CD4-positive, alpha-beta T cell treated with Interleukin-15 for 1 hour (primary cell): ENCODE measurements at regions not wholly inside any gene's neighbourhood (a gene's known extent, or its start where the extent isn't known, plus 50 kb on each side); places are given as distances from the start of the nearest gene placed in this dataset.

Source experiments
- DNase-seq: peaks from one replicate; pipeline ENCODE4 v3.0.0-alpha.2; 2020

DNA sequence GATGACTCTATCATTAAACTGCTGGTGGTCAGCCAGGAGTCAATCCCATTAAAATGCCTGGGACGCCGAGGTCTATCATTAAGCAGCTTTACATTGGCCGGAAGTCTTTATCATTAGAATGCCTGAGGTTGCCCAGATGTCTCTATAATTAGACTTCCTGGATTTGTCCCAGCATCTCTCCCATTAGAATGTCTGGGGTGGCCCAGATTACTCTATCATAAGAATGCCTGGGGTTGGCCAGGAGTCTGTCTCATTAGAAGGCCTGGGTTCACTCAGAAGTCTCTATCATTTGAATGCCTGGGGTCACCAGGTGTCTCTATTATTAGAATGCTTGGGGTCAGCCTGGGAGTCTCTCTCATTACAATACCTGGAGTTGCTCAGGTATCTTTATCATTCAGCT is 2227.2 kb downstream of the TP53TG3F start:
- DNase-seq: no peak

DNA sequence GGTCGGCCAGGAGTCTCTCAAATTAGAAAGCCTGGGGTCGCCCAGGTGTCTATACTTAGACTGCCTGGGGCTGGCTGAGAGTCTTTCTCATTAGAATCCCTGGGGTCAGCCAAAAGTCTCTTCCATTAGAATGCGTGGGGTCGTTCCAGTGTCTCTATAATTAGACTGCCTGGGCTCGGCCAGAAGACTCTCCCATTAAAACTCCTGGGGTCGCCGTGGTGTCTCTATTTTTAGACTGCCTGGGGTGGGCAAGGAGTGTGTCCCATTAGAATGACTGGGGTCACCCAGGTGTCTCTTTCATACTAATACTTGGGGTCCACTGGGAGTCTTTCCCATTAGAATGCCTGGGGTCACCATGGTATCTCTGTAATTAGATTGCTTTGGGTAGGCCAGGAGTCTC is 2227.7 kb downstream of the TP53TG3F start:
- DNase-seq: no peak

DNA sequence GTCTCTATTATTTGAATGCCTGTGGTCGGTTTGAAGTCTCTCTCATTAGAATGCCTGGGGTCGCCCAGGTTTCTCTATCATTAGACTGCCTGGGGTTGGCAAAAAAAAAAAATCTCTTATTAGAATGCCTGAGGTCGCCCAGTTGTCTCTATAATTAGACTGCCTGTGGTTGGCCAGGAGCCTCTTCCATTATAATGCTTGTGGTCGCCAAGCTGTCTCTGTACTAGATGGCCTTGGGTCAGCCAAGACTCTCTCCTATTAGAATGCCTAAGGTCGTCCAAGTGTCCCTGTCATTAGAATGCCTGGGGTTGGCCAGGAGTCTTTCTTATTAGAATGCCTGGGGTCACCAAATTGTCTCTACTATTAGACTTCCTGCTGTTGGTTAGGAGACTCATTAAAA is 2228.4 kb downstream of the TP53TG3F start:
- no peak for DNase-seq

DNA sequence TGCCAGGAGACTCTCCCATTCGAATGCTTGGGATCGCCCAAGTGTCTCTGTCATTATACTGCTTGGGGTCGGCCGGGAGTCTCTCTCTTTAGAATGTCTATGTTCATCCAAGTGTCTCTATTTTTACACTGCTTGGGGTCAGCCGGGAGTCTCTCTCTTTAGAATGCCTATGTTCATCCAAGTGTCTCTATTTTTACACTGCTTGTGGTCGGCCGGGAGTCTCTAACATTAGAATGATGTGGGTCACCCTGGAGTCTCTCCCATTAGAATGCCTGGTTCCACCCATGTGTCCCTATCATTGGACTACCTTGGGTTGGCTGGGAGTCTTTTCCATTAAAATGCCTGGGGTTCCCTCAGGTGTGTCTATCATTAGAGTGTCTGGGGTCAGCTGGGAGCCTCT is 2230.4 kb downstream of the TP53TG3F start:
- DNase-seq: no peak

DNA sequence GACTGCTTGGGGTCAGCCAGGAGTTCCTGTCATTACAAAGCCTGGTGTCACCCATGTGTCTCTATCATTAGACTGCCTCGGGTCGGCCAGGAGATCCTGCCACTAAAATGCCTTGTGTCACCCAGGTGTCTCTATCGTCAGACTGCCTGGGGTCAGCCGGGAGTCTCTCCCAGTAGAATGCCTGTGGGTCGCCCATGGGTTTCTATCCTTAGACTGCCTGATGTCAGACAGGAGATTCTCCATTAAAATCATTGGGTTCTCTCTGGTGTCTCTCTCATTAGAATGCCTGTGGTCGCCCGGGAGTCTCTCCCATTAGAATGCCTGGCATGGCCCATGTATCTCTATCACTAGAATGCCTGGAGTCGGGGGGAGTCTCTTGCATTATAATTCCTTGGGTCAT is 2231.0 kb downstream of the TP53TG3F start:
- no peak for DNase-seq

DNA sequence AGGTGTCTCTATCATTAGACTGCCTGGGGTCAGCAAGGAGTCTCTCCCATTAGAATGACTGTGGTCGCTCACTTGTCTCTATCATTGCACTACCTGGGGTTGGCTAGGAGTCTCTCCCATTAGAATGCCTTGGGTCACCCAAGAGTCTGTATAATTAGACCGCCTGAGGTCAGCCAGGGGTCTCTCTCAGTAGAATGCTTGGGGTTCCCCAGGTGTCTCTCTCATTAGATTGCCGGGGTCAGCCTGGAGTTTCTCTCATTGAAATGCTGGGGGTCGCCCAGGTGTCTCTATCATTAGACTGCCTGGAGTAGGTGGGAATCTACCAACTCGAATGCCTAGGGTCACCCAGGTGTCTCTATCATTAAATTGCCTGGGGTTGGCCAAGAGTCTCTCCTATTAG is 2231.6 kb downstream of the TP53TG3F start:
- no peak for DNase-seq

DNA sequence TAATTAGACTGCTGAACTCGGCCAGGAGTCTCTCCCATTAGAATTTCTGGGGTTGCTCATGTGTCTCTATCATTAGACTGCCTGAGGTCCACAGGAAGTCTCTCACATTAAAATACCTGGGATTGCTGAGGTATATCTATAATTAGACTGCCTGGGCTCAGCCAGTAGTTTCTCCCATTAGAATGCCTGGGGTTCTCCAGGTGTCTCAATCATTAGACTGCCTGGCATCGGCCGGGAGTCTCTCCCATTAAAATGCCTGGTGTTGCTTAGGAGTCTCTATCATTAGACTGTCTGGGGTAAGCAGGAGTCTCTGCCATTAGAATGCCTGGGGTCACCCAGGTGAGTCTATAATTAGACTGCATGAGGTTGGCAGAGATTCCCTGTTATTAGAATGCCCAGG is 2233.4 kb downstream of the TP53TG3F start:
- no peak for DNase-seq

DNA sequence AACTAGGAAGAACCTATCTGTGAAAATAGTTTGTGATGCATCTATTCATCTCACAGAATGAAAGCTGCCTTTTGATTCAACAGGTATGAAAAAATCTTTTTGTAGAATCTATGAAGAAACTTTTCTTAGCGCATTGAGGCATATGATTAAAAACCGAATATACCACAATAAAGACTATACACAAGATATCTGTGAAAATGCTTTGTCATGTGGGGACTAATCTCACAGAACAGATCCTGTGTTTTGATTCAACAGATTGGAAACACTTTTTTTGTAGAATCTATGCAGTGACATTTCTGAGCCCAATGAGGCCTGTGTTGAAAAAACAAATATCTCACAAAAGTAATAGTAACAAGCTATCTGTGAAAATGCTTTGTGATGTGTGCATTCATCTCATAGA is 2247.5 kb downstream of the TP53TG3F start:
- DNase-seq: no peak

DNA sequence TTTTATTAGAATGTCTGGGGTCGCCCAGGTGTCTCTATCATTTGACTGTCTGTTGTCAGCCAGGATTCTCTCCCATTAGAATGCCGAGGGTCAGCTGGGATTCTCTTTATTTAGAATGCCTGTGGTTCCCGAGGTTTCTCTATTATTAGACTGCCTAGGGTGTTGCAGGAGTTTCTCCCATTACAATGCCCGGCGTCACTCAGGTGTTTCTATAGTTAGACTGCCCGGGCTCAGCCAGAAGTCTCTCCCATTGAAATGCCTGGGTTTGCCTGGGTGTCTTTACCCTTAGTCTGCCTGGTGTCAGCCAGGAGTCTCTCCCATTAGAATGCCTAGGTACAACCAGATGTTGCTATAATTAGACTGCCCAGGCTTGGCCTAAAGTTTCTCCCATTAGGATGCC is 2252.0 kb downstream of the TP53TG3F start:
- no peak for DNase-seq

DNA sequence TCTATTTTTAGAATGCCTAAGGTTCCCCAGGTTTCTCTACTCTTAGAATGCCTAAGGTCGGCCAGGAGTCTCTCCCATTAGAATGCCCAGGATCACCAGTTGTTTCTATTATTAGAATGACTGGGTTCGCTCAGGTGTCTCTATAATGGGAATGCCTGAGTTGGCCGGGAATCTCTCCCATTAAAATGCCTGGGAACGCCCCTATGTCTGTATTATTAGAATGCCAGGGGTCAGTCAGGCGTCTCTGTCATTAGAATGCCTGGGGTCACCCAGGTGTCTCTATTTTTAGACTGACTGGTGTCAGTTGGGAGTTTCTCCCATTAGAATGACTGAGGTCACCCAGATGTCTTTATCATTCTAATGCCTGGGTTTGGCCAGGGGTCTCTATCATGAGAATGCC is 2252.5 kb downstream of the TP53TG3F start:
- no peak for DNase-seq

DNA sequence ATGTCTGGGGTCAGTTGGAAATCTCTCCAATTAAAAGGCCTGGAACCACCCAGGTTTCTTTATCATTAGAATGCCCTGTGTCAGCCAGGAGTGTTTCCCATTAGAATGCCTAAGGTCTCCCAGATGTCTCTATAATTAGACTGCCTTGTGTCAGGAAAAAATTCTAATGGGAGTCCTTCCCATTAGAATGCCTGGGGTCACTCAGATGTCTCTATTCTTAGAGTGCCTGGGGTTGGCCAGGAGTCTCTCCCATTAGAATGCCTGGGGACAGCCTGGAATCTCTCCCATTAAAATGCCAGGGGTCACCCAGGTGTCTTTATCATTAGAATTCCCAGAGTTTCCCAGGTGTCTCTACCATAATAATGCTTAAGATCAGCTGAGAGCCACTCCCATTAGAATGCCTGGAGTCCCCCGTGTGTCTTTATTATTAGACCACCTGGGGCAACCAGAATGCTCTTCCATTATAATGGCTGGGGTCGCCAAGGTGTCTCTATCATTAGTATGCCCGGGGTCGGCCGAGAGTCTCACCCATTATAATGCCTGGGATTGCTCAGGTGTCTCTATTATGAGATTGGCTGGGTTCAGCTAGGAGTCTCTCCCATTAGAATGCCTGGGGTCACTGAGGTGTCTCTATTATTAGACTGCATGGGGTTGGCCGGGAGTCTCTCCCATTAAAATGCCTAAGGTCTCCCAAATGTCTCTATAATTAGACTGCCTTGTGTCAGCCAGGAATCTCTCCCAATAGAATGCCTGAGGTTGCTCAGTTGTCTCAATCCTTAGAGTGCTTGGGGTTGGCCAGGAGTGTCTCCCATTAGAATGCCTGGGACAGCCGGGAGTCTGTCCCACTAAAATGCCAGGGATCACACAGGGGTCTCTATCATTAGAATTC is 2254.6 kb downstream of the TP53TG3F start:
- DNase-seq: no peak

DNA sequence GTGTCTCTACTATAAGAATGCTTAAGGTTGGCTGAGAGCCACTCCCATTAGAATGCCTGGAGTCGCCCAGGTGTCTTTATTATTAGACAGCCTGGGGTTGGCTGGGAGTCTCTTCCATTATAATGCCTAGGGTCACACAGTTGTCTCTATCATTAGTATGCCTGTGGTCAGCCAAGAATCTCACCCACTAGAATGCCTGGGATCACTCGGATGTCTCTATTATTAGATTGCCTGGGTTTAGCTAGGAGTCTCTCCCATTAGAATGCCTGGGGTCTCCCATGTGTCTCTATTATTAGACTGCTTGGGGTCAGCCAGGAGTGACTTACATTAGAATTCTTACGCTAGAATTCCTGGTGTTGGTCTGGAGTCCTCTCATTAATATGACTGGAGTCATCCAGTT is 2255.3 kb downstream of the TP53TG3F start:
- no peak for DNase-seq

DNA sequence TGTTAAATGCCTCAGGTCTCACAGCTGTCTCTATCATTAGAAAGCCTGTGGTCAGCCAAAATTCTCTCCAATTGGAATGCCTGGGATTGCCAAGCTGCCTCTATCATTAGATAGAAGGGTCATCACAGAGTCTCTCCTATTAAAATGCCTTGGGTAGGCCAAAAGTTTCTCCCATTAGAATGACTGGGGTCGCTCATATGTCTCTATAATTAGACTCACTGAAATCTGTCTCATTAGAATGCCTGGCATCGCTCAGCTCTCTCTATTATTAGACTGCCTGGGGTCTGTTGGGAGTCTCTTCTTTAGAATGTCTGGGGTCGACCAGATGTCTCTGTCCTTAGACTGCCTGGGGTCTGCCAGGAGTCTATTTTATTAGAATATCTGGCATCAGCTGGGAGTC is 2265.1 kb downstream of the TP53TG3F start:
- no peak for DNase-seq

DNA sequence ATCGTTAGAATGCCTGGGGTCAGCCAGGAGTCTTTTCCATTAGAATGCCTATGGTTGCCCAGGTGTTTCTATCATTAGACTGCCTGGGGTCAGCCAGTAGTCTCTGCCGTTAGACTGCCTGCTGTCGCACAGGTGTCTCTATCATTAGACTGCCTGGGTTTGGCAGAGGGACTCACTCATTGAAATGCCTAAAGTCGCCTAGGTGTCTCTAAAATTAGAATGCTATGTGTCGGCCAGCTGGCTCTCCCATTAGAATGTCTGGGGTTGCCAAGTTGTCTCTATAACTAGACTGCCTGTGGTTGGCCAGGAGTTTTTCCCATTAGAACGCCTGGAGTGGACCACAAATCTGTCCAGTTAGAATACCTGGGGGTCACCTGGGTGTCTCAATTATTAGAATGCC is 2266.5 kb downstream of the TP53TG3F start:
- no peak for DNase-seq

DNA sequence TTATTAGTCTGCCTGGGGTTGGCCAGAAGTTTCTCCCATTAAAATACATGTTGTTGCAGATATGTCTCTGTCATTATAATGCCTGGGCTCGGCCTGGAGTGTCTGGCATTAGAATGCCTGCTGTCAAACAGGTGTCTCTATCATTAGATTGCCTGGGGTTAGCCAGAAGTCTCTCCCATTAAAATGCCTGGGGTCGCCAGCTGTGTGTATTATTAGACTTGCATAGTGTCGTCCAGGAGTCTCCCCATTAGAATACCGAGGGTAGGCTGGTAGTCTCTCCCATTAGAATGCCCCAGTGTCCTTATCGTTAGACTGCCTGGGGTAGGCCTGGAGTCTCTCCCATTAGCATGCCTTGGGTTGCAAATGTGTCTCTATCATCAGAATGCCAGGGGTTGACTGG is 2270.8 kb downstream of the TP53TG3F start:
- no peak for DNase-seq

DNA sequence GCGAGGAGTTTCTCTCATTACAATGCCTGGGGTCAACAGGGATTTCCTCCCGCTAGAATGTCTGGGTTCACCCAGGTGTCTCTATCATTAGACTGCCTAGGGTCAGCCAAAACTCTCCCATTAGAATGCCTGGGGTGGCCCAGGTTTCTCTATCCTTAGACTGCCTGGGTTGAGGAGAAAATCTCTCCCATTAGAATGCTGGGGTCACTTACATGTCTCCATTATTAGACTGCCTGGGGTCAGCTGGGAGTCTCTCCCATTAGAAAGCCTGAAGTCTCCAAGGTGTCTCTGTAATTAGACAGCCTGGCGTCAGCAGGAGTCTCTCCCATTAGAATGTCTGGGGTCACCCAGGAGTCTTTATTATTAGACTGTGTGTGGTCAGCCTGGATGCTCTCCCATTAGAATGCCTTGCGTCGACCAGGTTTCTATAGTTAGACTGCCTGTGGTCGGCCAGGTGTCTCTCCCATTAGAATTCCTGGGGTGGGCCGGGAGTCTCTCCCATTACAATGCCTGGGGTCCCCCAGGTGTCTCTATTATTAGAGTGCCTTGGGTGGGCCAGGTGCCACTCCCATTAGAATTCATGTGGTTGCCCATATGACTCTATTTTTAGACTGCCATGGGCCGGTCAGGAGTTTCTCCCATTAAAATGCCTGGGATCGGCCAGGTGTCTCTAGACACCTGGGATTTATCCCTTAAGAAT is 2272.1 kb downstream of the TP53TG3F start:
- no peak for DNase-seq

DNA sequence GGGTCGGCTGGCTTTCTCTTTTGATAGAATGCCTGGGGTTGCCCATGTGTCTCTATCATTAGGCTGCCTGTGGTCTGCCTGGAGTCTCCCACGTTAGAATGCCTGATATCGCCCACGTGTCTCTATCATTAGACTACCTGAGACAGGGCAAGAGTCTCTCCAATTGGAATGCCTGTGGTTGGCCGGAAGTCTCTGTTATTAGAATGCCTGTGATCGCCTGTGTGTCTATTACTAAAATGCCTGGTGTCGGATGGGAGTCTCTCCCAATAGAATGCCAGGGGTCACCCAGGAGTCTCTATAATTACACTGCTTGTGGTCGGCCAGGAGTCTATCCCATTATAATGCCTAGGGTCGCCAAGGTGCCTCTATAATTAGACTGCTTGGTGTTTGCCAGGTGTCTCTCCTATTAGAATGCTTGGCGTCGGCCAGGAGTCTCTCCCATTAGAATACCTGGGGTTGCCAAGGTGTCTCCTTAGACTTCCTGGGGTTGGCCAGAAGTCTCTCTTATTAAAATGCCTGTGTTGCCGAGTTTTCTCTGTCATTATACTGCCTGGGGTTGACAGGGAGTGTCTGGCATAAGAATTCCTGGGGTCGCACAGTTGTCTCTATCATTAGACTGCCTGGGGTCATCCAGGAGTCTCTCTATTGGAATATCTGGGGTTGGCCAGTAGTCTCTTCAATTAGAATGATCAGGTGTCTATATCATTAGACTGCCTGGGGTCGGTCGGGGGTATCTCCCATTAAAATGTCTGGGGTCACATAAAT is 2272.8 kb downstream of the TP53TG3F start:
- no peak for DNase-seq

DNA sequence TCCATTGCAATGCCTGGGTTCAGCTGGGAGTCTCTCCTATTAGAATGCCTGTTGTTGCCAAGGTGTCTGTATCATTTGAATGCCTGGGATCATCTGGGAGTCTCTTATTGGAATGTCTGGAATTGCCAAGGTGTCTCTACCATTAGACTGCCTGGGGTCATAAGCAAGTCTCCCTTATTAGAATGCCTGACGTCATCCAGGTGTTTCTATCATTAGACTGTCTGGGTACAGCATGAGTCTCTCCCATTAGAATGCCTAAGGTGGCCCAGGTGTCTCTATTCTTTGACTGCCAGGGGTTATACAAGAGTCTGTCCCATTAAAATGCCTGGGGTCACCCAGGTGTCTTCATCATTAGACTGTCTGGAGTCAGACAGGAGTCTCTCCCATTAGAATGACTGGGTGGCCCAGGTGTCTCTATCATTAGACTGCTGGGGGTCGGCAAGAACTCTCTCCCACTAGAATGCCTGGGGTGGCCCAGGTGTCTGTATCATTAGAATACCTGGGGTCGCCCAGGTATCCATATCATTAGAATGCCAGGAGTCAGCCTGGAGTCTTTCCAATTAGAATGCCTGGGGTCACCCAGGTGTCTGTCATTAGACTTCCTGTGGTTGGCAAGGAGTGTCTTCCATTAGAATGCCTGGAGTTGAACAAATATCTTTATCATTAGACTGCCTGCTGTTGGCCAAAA is 2274.0 kb downstream of the TP53TG3F start:
- DNase-seq: no peak

DNA sequence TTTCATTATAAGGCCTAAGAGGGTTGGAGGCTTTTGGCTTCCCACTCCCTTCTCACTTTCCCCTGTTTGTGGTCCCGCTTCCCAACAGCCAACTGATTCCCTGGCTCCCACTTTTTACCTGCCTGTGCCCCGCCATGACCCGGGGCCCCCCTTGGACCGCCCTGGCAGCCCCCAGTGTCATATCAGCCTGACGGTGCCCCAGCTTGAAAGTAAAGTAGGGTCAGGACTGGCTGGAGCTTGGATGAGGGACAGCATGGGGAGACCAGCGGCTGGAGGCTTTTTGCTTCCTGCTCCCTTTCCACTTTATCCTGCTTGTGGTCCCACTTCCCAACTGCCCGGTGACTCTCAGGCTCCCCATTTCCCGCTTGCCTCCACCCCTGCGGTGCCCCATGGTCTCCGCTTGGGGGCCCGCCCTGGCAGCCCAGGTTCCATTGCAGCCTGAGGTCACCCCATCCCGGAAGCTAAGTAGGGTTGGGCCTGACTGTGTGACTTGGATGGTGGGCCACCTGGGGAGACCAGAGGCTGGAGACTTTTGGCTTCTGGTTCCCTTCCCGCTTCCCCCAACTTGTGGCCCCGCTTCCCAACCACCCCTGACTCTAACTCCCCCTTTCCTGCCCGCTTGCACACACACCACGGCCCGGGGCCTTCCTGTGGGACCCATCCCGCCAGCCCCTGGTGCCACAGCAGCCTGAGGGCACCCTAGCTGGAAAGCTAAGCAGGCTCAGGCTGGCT is 2274.7 kb downstream of the TP53TG3F start:
- no peak for DNase-seq

DNA sequence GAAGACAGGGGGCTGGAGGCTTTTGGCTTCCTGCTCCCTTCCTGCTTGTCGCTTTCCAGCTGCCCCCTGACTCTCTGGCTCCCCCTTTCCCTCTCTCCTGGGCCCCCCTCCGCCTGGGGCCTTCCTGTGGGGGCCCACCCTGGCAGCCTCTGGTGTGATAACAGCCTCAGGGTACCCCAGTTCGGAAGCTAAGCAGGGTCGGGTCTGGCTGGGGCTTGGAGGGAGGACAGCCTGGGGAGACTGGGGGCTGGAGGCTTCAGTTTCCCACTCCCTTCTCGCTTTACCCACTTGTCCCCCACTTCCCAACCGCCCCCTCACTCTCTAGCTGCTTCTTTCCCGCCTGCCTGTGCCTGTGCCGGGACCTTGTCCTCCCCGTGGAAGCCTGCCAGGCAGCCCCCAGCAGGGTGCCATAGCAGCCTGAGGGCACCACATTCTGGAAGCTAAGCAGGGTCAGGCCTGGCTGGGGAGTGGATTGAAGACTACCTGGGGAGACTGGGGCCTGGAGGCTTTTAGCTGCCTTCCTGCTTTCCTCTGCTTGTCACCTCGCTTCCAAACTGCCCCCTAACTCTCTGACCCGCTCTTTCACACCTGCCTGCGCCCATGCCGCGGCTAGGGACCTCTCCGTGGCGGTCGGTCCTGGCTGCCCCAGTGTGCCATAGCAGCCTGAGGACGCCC is 2275.5 kb downstream of the TP53TG3F start:
- DNase-seq: no peak

DNA sequence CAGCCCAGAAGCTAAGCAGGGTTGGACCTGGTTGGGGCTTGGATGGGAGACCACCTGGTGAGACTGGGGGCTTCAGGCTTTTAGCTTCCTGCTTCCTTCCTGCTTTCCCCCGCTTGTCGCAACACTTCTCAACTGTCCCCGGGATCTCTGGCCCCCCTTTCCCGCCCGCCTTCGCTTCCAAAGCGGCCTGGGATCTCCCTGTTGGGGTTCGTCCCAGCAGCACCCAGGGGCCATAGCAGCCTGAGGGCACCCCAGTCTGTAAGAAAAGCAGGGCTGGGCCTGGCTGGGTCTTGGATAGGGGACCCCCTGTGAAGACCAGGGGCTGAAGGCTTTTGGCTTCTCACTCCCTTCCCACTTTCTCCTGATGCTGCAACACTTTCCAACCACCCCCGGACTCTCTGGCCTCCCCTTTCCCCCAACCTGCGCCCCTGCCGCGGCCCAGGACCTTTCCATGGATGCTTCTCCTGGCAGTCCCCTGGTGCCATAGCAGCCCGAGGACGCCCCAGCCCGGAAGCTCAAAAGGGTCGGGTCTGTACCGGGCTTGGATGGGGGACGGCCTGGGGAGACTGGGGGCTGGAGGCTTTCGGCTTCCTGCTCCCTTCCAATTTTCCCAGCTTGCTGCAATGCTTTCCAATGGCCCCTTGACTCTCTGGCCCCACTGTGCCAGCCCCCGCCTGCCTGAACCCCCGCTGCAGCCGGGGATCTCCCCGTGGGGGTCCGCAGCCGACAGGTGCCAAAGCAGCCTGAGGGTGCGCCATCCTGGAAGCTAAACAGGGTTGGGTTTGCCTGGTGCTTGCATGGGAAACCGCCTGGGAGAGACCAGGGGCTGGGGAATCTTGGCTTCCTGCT is 2276.2 kb downstream of the TP53TG3F start:
- no peak for DNase-seq
